OCI-LY1 (cell line): ENCODE measurements at regions not wholly inside any gene's neighbourhood (a gene's known extent, or its start where the extent isn't known, plus 50 kb on each side); places are given as distances from the start of the nearest gene placed in this dataset.

Source experiments
- H2AFZ ChIP-seq: fragments of 200-600 bp; sonication (generic), shearing (Covaris generic); 2 replicates; pipeline ENCODE4 v1.6.0; 2014; ENCODE audit warnings: antibody characterized with exemption, mild to moderate bottlenecking, low read length
- H3F3A ChIP-seq: fragments of 200-600 bp; sonication (generic), shearing (Covaris generic); 2 replicates; pipeline ENCODE4 v1.6.0; 2014; ENCODE audit warnings: mild to moderate bottlenecking, antibody characterized with exemption, low read length, moderate library complexity; ENCODE audit not compliant: insufficient read depth
- H3K27ac ChIP-seq: fragments of 200-600 bp; sonication (generic); 2 replicates; pipeline ENCODE4 v1.5.1; 2014; ENCODE audit warnings: low read length, mixed run types, mild to moderate bottlenecking, low read depth; ENCODE audit not compliant: poor library complexity, severe bottlenecking
- H3K27me3 ChIP-seq: fragments of 200-600 bp; sonication (generic); 2 replicates; pipeline ENCODE4 v1.6.0; 2014; ENCODE audit warnings: antibody characterized with exemption, mild to moderate bottlenecking, low read length, moderate library complexity; ENCODE audit not compliant: insufficient read depth
- H3K36me3 ChIP-seq: fragments of 200-600 bp; sonication (generic); 2 replicates; pipeline ENCODE4 v1.6.1; 2014; ENCODE audit warnings: mild to moderate bottlenecking, antibody characterized with exemption, low read length, moderate library complexity, mixed read lengths; ENCODE audit not compliant: insufficient read depth
- H3K4me1 ChIP-seq: fragments of 200-600 bp; sonication (generic); 2 replicates; pipeline ENCODE4 v1.5.1; 2014; ENCODE audit warnings: mild to moderate bottlenecking, low read length, moderate library complexity; ENCODE audit not compliant: insufficient read depth, severe bottlenecking
- H3K4me2 ChIP-seq: fragments of 200-600 bp; sonication (generic), shearing (Covaris generic); 2 replicates; pipeline ENCODE4 v1.6.1; 2014; ENCODE audit warnings: low read length
- H3K4me3 ChIP-seq: fragments of 200-600 bp; sonication (generic); 2 replicates; pipeline ENCODE4 v1.5.1; 2014; ENCODE audit warnings: low read length, low read depth, mild to moderate bottlenecking, mixed read lengths; ENCODE audit not compliant: poor library complexity, severe bottlenecking
- H3K79me2 ChIP-seq: fragments of 200-600 bp; shearing (Covaris generic); 2 replicates; pipeline ENCODE4 v1.6.1; 2016; ENCODE audit warnings: mixed run types, low read length, mixed read lengths; ENCODE audit not compliant: insufficient read depth
- H3K9ac ChIP-seq: fragments of 200-600 bp; sonication (generic), shearing (Covaris generic); 2 replicates; pipeline ENCODE4 v1.6.1; 2014; ENCODE audit warnings: mild to moderate bottlenecking, low read length, mixed read lengths
- H3K9me2 ChIP-seq: fragments of 200-600 bp; sonication (generic), shearing (Covaris generic); 2 replicates; pipeline ENCODE4 v1.6.1; 2014; ENCODE audit warnings: low read depth, mild to moderate bottlenecking, low read length, mixed read lengths
- H3K9me3 ChIP-seq: fragments of 200-600 bp; shearing (Covaris generic); 2 replicates; pipeline ENCODE4 v1.6.1; 2014; ENCODE audit warnings: low read length, mixed read lengths
- H4K20me1 ChIP-seq: fragments of 200-600 bp; sonication (generic), shearing (Covaris generic); 2 replicates; pipeline ENCODE4 v1.6.0; 2016; ENCODE audit warnings: mild to moderate bottlenecking, low read length; ENCODE audit not compliant: insufficient read depth
- CTCF ChIP-seq: fragments of 200-600 bp; sonication (generic), shearing (Covaris generic); IDR thresholded peaks from 2 replicates; pipeline ENCODE4 v1.5.1; 2017; ENCODE audit warnings: mild to moderate bottlenecking, antibody characterized with exemption, low read length, moderate library complexity, mixed read lengths
- EZH2 ChIP-seq: fragments of 200-600 bp; sonication (generic), shearing (Covaris generic); IDR thresholded peaks from 2 replicates; pipeline ENCODE4 v1.8.0; 2017; ENCODE audit warnings: borderline replicate concordance, mixed run types, mild to moderate bottlenecking, antibody characterized with exemption, low read length, moderate library complexity, mixed read lengths

GRCh38 chr7:46146454-46147255 lies 225.6 kb upstream of the IGFBP3 start:
- Histone ChIP-seq H4K20me1 (no peaks in the 10 kb centered on the region), H3K9me2 (no peaks in the 10 kb centered on the region), H3K27ac (no peak overlapping the region), H3K9ac (no peak overlapping the region), H3F3A (no peaks in the 10 kb centered on the region), H3K4me3 (no peak overlapping the region), H3K4me1 (no peaks in the 10 kb centered on the region), H3K27me3 (no peaks in the 10 kb centered on the region), H3K36me3 (no peaks in the 10 kb centered on the region), H3K79me2 (no peaks in the 10 kb centered on the region), H3K9me3 (no peaks in the 10 kb centered on the region), H3K4me2 (no peak overlapping the region), H2AFZ (no peak overlapping the region)
- TF ChIP-seq EZH2: no peak
- TF ChIP-seq CTCF: no peak

GRCh38 chr7:46145412-46145811 lies 224.3 kb upstream of the IGFBP3 start:
- no peak overlapping the region for H3K9ac ChIP-seq
- H3K9me2 ChIP-seq: no peaks in the 10 kb centered on the region
- H3K27me3 ChIP-seq: no peaks in the 10 kb centered on the region
- no peaks in the 10 kb centered on the region for H3K4me1 ChIP-seq
- H3K9me3 ChIP-seq: no peaks in the 10 kb centered on the region
- H3K27ac ChIP-seq: no peak overlapping the region
- H3K4me2 ChIP-seq: no peak overlapping the region
- H3K4me3 ChIP-seq: no peak overlapping the region
- no peaks in the 10 kb centered on the region for H3K79me2 ChIP-seq
- H4K20me1 ChIP-seq: no peaks in the 10 kb centered on the region
- no peaks in the 10 kb centered on the region for H3K36me3 ChIP-seq
- TF ChIP-seq EZH2 (no peak), CTCF (no peak)
- H3F3A ChIP-seq: no peaks in the 10 kb centered on the region
- H2AFZ ChIP-seq: no peak overlapping the region

DNA sequence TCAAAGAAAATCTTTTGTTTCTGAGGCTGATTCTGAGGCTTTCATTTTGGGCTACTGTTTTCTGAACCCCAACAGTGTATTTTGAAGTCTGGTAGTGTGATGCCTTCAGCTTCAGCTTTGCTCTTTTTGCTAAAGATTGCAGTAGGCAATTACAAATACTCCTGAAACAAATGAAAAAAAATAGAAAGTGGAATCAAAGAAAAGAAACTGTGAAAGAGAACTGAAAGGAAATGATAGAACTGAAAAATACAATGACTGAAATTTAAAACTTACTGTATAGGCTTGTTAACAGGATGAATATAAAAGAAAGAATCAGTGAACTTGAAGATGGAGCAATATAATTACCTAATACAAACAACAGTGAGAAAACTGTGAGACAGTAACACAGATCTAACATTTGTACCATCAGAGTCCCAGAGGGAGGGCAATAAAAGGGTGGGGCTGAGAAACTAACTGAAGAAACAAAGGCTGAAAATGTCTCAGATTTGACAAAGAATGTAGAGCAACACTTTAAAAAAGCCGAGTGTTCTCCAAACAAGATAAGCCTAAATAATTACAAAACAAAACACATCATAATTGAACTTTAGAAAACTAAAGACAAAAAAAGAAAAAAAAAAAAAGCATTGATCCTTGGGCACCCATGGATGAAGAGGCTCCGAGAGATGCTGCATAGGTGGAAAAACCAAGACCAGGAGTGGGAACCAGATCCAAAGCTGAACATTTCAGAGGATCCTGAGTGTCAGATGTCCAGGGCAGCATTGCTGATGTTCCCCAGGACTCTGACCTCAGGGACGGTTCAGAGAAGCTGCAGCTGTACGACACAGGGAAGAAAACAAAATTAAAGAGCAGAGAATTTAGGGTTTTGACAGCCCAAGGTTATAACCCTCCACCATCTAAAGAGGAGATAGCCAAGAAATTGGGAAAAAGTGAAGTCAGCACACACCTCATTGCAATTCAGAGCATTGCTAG lies 223.2 kb upstream of the IGFBP3 start:
- H3K9me2 ChIP-seq: no peaks in the 10 kb centered on the region
- no peak overlapping the region for H2AFZ ChIP-seq
- H4K20me1 ChIP-seq: no peaks in the 10 kb centered on the region
- no peaks in the 10 kb centered on the region for H3K79me2 ChIP-seq
- no peaks in the 10 kb centered on the region for H3K27me3 ChIP-seq
- no peak for TF ChIP-seq CTCF
- TF ChIP-seq EZH2: no peak
- H3K36me3 ChIP-seq: no peaks in the 10 kb centered on the region
- H3K4me2 ChIP-seq: no peak overlapping the region
- no peak overlapping the region for H3K9ac ChIP-seq
- no peaks in the 10 kb centered on the region for H3K4me1 ChIP-seq
- no peak overlapping the region for H3K4me3 ChIP-seq
- no peaks in the 10 kb centered on the region for H3K9me3 ChIP-seq
- no peaks in the 10 kb centered on the region for H3F3A ChIP-seq
- H3K27ac ChIP-seq: no peak overlapping the region
